ENCODE measurements at regions not wholly inside any gene's neighbourhood (a gene's known extent, or its start where the extent isn't known, plus 50 kb on each side); places are given as distances from the start of the nearest gene placed in this dataset.

DNA sequence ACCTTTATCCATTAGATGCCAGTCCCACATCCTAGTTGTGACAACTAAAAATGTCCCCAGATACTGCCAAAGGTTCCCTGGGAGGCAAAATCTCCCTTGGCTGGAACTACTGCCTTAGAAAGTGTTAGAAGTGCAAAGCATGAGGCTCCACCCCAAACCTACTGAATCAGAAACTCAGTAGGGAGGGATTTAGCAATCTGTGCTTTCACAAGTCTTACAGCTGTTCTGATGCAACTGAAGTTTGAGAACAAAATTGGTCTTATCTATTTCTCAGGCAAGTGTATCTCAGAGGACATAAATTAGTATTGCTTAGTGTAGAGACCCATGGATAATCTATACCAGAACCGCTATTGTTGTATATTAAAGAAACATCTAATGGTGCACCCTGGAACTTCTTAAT lies 70.2 kb downstream of the CLDN1 start:
- peak; percentile 97 for DNase-seq (ENCODE audit: low read depth)
- TF ChIP-seq, protein P1, sequence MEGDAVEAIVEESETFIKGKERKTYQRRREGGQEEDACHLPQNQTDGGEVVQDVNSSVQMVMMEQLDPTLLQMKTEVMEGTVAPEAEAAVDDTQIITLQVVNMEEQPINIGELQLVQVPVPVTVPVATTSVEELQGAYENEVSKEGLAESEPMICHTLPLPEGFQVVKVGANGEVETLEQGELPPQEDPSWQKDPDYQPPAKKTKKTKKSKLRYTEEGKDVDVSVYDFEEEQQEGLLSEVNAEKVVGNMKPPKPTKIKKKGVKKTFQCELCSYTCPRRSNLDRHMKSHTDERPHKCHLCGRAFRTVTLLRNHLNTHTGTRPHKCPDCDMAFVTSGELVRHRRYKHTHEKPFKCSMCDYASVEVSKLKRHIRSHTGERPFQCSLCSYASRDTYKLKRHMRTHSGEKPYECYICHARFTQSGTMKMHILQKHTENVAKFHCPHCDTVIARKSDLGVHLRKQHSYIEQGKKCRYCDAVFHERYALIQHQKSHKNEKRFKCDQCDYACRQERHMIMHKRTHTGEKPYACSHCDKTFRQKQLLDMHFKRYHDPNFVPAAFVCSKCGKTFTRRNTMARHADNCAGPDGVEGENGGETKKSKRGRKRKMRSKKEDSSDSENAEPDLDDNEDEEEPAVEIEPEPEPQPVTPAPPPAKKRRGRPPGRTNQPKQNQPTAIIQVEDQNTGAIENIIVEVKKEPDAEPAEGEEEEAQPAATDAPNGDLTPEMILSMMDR (conservative IDR thresholded peaks at IDR 0.05; ENCODE audit: low read depth, low read length) = no peak
- H3K4me3 ChIP-seq (ENCODE audit: low read depth, low read length) = no peak overlapping the region

DNA sequence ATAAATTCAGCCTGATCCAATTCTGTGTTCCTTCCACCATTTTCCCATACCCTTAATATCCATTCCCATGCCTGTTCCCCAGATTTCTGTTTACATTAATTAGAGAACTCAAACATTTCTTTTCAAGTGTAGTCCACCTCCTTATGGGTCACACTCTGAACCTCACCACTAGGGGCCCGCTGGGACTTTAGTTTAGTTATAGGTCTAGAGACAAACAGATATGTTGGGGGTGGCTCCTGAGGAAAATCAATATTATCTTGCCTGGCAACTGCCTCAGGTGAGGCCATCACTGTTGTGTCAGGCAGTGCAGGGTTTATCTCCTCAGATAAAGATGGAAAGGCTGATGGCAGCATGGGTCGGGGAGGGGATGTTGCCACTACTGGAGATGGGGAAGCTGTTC lies 72.8 kb downstream of the CLDN1 start:
- no peak for DNase-seq (ENCODE audit: low read depth)
- TF ChIP-seq, protein P1 (conservative IDR thresholded peaks at IDR 0.05; ENCODE audit: low read depth, low read length) = no peak
- H3K4me3 ChIP-seq (ENCODE audit: low read depth, low read length) = no peak overlapping the region

DNA sequence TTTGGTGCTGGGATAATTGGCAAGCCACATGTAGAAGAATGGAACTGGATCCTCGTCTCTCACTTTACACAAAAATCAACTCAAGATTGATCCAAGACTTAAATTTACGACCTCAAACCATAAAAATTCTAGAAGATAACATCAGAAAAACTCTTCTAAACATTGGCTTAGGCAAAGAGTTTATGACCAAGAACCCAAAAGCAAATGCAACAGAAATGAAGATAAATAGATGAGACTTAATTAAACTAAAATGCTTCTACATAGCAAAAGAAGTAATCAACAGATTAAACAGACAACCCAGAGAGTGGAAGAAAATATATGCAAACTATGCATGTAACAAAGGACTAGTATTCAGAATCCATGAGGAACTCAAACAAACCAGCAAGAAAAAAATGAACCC lies 80.1 kb downstream of the CLDN1 start:
- no peak overlapping the region for H3K4me3 ChIP-seq (ENCODE audit: low read depth, low read length)
- DNase-seq (ENCODE audit: low read depth) = no peak
- TF ChIP-seq, protein P1 (conservative IDR thresholded peaks at IDR 0.05; ENCODE audit: low read depth, low read length) = no peak

- no peak for DNase-seq (ENCODE audit: low read depth)
- no peak overlapping the region for H3K4me3 ChIP-seq (ENCODE audit: low read depth, low read length)
- TF ChIP-seq, protein P1 (conservative IDR thresholded peaks at IDR 0.05; ENCODE audit: low read depth, low read length) = no peak
These were observed 82.9 kb downstream of the CLDN1 start for GRCh38 chr3:190239325-190239724.

- DNase-seq (ENCODE audit: low read depth) = no peak
- H3K4me3 ChIP-seq (ENCODE audit: low read depth, low read length) = no peak overlapping the region
These were observed 83.4 kb downstream of the CLDN1 start for GRCh38 chr3:190238871-190239270.

DNA sequence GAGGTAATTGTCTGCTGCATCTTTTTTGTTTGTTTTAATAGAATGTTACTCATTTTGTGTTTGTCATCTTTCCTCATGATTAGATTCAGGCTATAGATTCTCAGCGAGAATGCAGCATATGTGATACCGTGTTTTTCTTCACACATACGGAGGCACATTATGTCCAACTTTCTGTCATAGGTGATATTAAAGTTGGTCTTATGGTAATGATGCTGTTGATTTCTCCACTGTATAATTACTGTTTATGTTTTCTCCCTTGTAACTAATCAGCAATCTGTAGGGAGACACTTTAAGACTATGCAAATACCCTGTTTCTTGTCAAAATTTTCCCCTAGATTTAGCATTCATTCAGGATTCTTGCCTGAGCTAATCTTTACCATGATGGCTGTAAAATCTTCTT lies 87.6 kb downstream of the CLDN1 start:
- no peak overlapping the region for H3K4me3 ChIP-seq (ENCODE audit: low read depth, low read length)
- TF ChIP-seq, protein P1 (conservative IDR thresholded peaks at IDR 0.05; ENCODE audit: low read depth, low read length) = no peak
- no peak for DNase-seq (ENCODE audit: low read depth)

More at GRCh38 chr3:190238871-190239270, 83.4 kb downstream of the CLDN1 start:
- TF ChIP-seq, protein P1 (conservative IDR thresholded peaks at IDR 0.05; ENCODE audit: low read depth, low read length) = no peak

GRCh38 chr3:190229632-190230424 lies 92.4 kb downstream of the CLDN1 start:
- TF ChIP-seq, protein P1 (conservative IDR thresholded peaks at IDR 0.05; ENCODE audit: low read depth, low read length) = no peak
- H3K4me3 ChIP-seq (ENCODE audit: low read depth, low read length) = peak overlapping the region; percentile 15
- DNase-seq (ENCODE audit: low read depth) = peak; percentile 78
